SK-N-MC (cell line): ENCODE measurements at regions not wholly inside any gene's neighbourhood (a gene's known extent, or its start where the extent isn't known, plus 50 kb on each side); places are given as distances from the start of the nearest gene placed in this dataset.

Experiments
- EZH2 ChIP-seq: fragments of 200-600 bp; sonication (generic); IDR thresholded peaks from one replicate; pipeline ENCODE4 v1.6.1; 2017; ENCODE audit warnings: antibody characterized with exemption
- FOXP2 ChIP-seq: optimal IDR thresholded peaks from 2 replicates; pipeline ENCODE3; 2011; ENCODE audit warnings: mild to moderate bottlenecking, moderate library complexity; ENCODE audit not compliant: insufficient read depth; ENCODE audit errors: extremely low read length, control extremely low read depth
- POLR2AphosphoS5 ChIP-seq: IDR thresholded peaks from 2 replicates; pipeline ENCODE4 v1.6.1; 2012; ENCODE audit warnings: mild to moderate bottlenecking, low read depth, low read length, borderline replicate concordance

GRCh38 chrX:151085207-151085606 lies 91.2 kb upstream of the GPR50 start:
- TF ChIP-seq EZH2: no peak
- no peak for TF ChIP-seq POLR2AphosphoS5
- TF ChIP-seq FOXP2: no peak
